Upper lobe of left lung (tissue), 4 donors: ENCODE measurements at regions not wholly inside any gene's neighbourhood (a gene's known extent, or its start where the extent isn't known, plus 50 kb on each side); places are given as distances from the start of the nearest gene placed in this dataset.

Source experiments
- CTCF ChIP-seq, 6 experiments: fragments of 450-650 bp in 4 of 6; fragments of 200-600 bp in 2 of 6; sonication (generic) in 2 of 6; IDR thresholded peaks; one replicate each; pipeline ENCODE4 v1.5.1; 2016 to 2019; ENCODE audit warnings: antibody characterized with exemption in 6 of 6
- POLR2AphosphoS5 ChIP-seq, 2 donors: sonication (generic); formaldehyde crosslinking; IDR thresholded peaks; one replicate each; pipeline ENCODE4 v1.5.1; 2017; ENCODE audit warnings: antibody characterized with exemption in 2 of 2

- no peak for TF ChIP-seq CTCF (IDR thresholded peaks at IDR 0.05)
- no peak for TF ChIP-seq POLR2AphosphoS5 (IDR thresholded peaks at IDR 0.05)
Measured at GRCh38 chr11:86869531-86869930, 69.2 kb downstream of the PRSS23 start.
